ENCODE measurements at regions not wholly inside any gene's neighbourhood (a gene's known extent, or its start where the extent isn't known, plus 50 kb on each side); places are given as distances from the start of the nearest gene placed in this dataset.

GRCh38 chr5:158394102-158394501 lies 535.2 kb upstream of the CLINT1 start:
- no peak overlapping the region for H3K27ac ChIP-seq (ENCODE audit: low read depth, low read length)
- no peak overlapping the region for H3K4me3 ChIP-seq (ENCODE audit: low read length)
- no peaks in the 10 kb centered on the region for H3K9me3 ChIP-seq (ENCODE audit: insufficient read depth, low read depth, low read length)

GRCh38 chr5:158393457-158393856 lies 534.5 kb upstream of the CLINT1 start:
- WGBS = 85% methylated on average over 3 of the region's 3 CpGs
- H3K36me3 ChIP-seq (ENCODE audit: insufficient read depth, low read length) = no peaks in the 10 kb centered on the region
- no peaks in the 10 kb centered on the region for H3K4me1 ChIP-seq (ENCODE audit: insufficient read depth, low read length)
- no peak overlapping the region for H3K4me3 ChIP-seq (ENCODE audit: low read length)
- no peaks in the 10 kb centered on the region for H3K9me3 ChIP-seq (ENCODE audit: insufficient read depth, low read depth, low read length)
- H3K9ac ChIP-seq (ENCODE audit: low read depth, low read length) = no peak overlapping the region
- no peak overlapping the region for H3K27ac ChIP-seq (ENCODE audit: low read depth, low read length)
- H3K27me3 ChIP-seq (ENCODE audit: insufficient read depth, low read length) = no peaks in the 10 kb centered on the region

More at GRCh38 chr5:158394102-158394501, 535.2 kb upstream of the CLINT1 start:
- no peaks in the 10 kb centered on the region for H3K4me1 ChIP-seq (ENCODE audit: insufficient read depth, low read length)
- no peak overlapping the region for H3K9ac ChIP-seq (ENCODE audit: low read depth, low read length)
- H3K36me3 ChIP-seq (ENCODE audit: insufficient read depth, low read length) = no peaks in the 10 kb centered on the region
- H3K27me3 ChIP-seq (ENCODE audit: insufficient read depth, low read length) = no peaks in the 10 kb centered on the region

GRCh38 chr5:158392753-158393152 lies 533.8 kb upstream of the CLINT1 start:
- Histone ChIP-seq H3K4me1 (ENCODE audit: insufficient read depth, low read length) (no peaks in the 10 kb centered on the region), H3K9ac (ENCODE audit: low read depth, low read length) (no peak overlapping the region), H3K4me3 (ENCODE audit: low read length) (no peak overlapping the region), H3K27ac (ENCODE audit: low read depth, low read length) (no peak overlapping the region), H3K36me3 (ENCODE audit: insufficient read depth, low read length) (no peaks in the 10 kb centered on the region), H3K9me3 (ENCODE audit: insufficient read depth, low read depth, low read length) (no peaks in the 10 kb centered on the region), H3K27me3 (ENCODE audit: insufficient read depth, low read length) (no peaks in the 10 kb centered on the region)
- 62% methylated on average over 2 of the region's 2 CpGs for WGBS

- no peaks in the 10 kb centered on the region for H3K27me3 ChIP-seq (ENCODE audit: insufficient read depth, low read length)
- H3K4me3 ChIP-seq (ENCODE audit: low read length) = no peak overlapping the region
- H3K9me3 ChIP-seq (ENCODE audit: insufficient read depth, low read depth, low read length) = no peaks in the 10 kb centered on the region
- WGBS = 85% methylated on average over 1 of the region's 1 CpG
- H3K36me3 ChIP-seq (ENCODE audit: insufficient read depth, low read length) = no peaks in the 10 kb centered on the region
- H3K27ac ChIP-seq (ENCODE audit: low read depth, low read length) = no peak overlapping the region
- no peaks in the 10 kb centered on the region for H3K4me1 ChIP-seq (ENCODE audit: insufficient read depth, low read length)
- no peak overlapping the region for H3K9ac ChIP-seq (ENCODE audit: low read depth, low read length)
Measured at GRCh38 chr5:158390577-158390976, 531.6 kb upstream of the CLINT1 start.

GRCh38 chr5:158389786-158390185 lies 530.8 kb upstream of the CLINT1 start:
- WGBS = 92% methylated on average over 4 of the region's 4 CpGs
- no peak overlapping the region for H3K4me3 ChIP-seq (ENCODE audit: low read length)
- no peaks in the 10 kb centered on the region for H3K27me3 ChIP-seq (ENCODE audit: insufficient read depth, low read length)
- H3K9me3 ChIP-seq (ENCODE audit: insufficient read depth, low read depth, low read length) = no peaks in the 10 kb centered on the region
- H3K4me1 ChIP-seq (ENCODE audit: insufficient read depth, low read length) = no peaks in the 10 kb centered on the region
- no peaks in the 10 kb centered on the region for H3K36me3 ChIP-seq (ENCODE audit: insufficient read depth, low read length)
- no peak overlapping the region for H3K27ac ChIP-seq (ENCODE audit: low read depth, low read length)
- no peak overlapping the region for H3K9ac ChIP-seq (ENCODE audit: low read depth, low read length)

- no peaks in the 10 kb centered on the region for H3K4me1 ChIP-seq (ENCODE audit: insufficient read depth, low read length)
- no peak overlapping the region for H3K27ac ChIP-seq (ENCODE audit: low read depth, low read length)
- H3K36me3 ChIP-seq (ENCODE audit: insufficient read depth, low read length) = no peaks in the 10 kb centered on the region
- no peaks in the 10 kb centered on the region for H3K27me3 ChIP-seq (ENCODE audit: insufficient read depth, low read length)
- WGBS = 97% methylated on average over 9 of the region's 9 CpGs
- H3K9ac ChIP-seq (ENCODE audit: low read depth, low read length) = no peak overlapping the region
- H3K9me3 ChIP-seq (ENCODE audit: insufficient read depth, low read depth, low read length) = no peaks in the 10 kb centered on the region
- H3K4me3 ChIP-seq (ENCODE audit: low read length) = no peak overlapping the region
Measured at GRCh38 chr5:158388021-158388420, 529.1 kb upstream of the CLINT1 start.

GRCh38 chr5:158387499-158387898 lies 528.6 kb upstream of the CLINT1 start:
- Histone ChIP-seq H3K27me3 (ENCODE audit: insufficient read depth, low read length) (no peaks in the 10 kb centered on the region), H3K36me3 (ENCODE audit: insufficient read depth, low read length) (no peaks in the 10 kb centered on the region), H3K27ac (ENCODE audit: low read depth, low read length) (no peak overlapping the region), H3K9ac (ENCODE audit: low read depth, low read length) (no peak overlapping the region), H3K4me1 (ENCODE audit: insufficient read depth, low read length) (no peaks in the 10 kb centered on the region; the same call in 1 of the 2 replicates), H3K4me3 (ENCODE audit: low read length) (no peak overlapping the region), H3K9me3 (ENCODE audit: insufficient read depth, low read depth, low read length) (no peaks in the 10 kb centered on the region)
- WGBS = 75% methylated on average over 1 of the region's 1 CpG

- WGBS = 100% methylated on average over 2 of the region's 3 CpGs
- H3K4me1 ChIP-seq (ENCODE audit: insufficient read depth, low read length) = no peaks in the 10 kb centered on the region; the same call in 1 of the 2 replicates
Measured at GRCh38 chr5:158385982-158386381, 527.0 kb upstream of the CLINT1 start.

GRCh38 chr5:158384535-158385481 lies 525.9 kb upstream of the CLINT1 start:
- Histone ChIP-seq H3K4me3 (ENCODE audit: low read length) (no peak overlapping the region), H3K27ac (ENCODE audit: low read depth, low read length) (no peak overlapping the region), H3K36me3 (ENCODE audit: insufficient read depth, low read length) (no peaks in the 10 kb centered on the region), H3K9ac (ENCODE audit: low read depth, low read length) (no peak overlapping the region), H3K4me1 (ENCODE audit: insufficient read depth, low read length) (no peaks in the 10 kb centered on the region; the same call in 1 of the 2 replicates), H3K27me3 (ENCODE audit: insufficient read depth, low read length) (no peaks in the 10 kb centered on the region), H3K9me3 (ENCODE audit: insufficient read depth, low read depth, low read length) (no peaks in the 10 kb centered on the region)
- 80% methylated on average over 1 of the region's 1 CpG for WGBS

More at GRCh38 chr5:158385982-158386381, 527.0 kb upstream of the CLINT1 start:
- Histone ChIP-seq H3K27me3 (ENCODE audit: insufficient read depth, low read length) (no peaks in the 10 kb centered on the region), H3K9ac (ENCODE audit: low read depth, low read length) (no peak overlapping the region), H3K27ac (ENCODE audit: low read depth, low read length) (no peak overlapping the region), H3K4me3 (ENCODE audit: low read length) (no peak overlapping the region), H3K36me3 (ENCODE audit: insufficient read depth, low read length) (no peaks in the 10 kb centered on the region), H3K9me3 (ENCODE audit: insufficient read depth, low read depth, low read length) (no peaks in the 10 kb centered on the region)

GRCh38 chr5:158383486-158383885 lies 524.5 kb upstream of the CLINT1 start:
- Histone ChIP-seq H3K4me1 (ENCODE audit: insufficient read depth, low read length) (no peaks in the 10 kb centered on the region; the same call in 1 of the 2 replicates), H3K27ac (ENCODE audit: low read depth, low read length) (no peak overlapping the region), H3K4me3 (ENCODE audit: low read length) (no peak overlapping the region), H3K36me3 (ENCODE audit: insufficient read depth, low read length) (no peaks in the 10 kb centered on the region), H3K9me3 (ENCODE audit: insufficient read depth, low read depth, low read length) (no peaks in the 10 kb centered on the region), H3K27me3 (ENCODE audit: insufficient read depth, low read length) (no peaks in the 10 kb centered on the region), H3K9ac (ENCODE audit: low read depth, low read length) (no peak overlapping the region)
- WGBS = 89% methylated on average over 1 of the region's 1 CpG

GRCh38 chr5:158382473-158382872 lies 523.5 kb upstream of the CLINT1 start:
- Histone ChIP-seq H3K9ac (ENCODE audit: low read depth, low read length) (no peak overlapping the region), H3K27me3 (ENCODE audit: insufficient read depth, low read length) (no peaks in the 10 kb centered on the region), H3K4me1 (ENCODE audit: insufficient read depth, low read length) (no peaks in the 10 kb centered on the region; the same call in 1 of the 2 replicates), H3K27ac (ENCODE audit: low read depth, low read length) (no peak overlapping the region), H3K4me3 (ENCODE audit: low read length) (no peak overlapping the region), H3K36me3 (ENCODE audit: insufficient read depth, low read length) (no peaks in the 10 kb centered on the region), H3K9me3 (ENCODE audit: insufficient read depth, low read depth, low read length) (peaks cover 6% of the 10 kb centered on the region)
- WGBS = 69% methylated on average over 2 of the region's 2 CpGs
